ENCODE measurements at regions not wholly inside any gene's neighbourhood (a gene's known extent, or its start where the extent isn't known, plus 50 kb on each side); places are given as distances from the start of the nearest gene placed in this dataset.

DNA sequence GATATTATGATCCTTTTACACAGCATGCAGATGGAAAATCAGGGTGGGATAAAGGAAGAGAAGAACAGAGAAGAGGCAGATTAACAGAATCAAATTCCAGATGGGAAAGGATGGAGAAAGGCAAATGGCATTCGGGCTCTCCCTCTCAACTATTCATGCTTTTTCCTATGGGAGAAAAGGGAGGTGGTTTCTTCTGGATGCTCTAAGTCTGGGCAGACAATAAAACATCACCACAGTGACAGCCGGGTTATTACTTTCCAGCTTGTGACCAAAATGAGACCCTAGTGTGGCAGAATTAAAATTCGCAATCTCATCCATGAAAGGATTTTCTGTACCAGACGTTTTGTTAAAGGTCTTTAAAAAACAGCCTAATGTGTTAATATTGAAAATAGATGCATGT, 440.7 kb downstream of the RND3 start:
- TF ChIP-seq POLR2AphosphoS5 (IDR thresholded peaks at IDR 0.05) (no peak), EP300 (IDR thresholded peaks at IDR 0.05) (no peak), POLR2A (IDR thresholded peaks at IDR 0.05) (no peak)
- TF ChIP-seq, protein P1, sequence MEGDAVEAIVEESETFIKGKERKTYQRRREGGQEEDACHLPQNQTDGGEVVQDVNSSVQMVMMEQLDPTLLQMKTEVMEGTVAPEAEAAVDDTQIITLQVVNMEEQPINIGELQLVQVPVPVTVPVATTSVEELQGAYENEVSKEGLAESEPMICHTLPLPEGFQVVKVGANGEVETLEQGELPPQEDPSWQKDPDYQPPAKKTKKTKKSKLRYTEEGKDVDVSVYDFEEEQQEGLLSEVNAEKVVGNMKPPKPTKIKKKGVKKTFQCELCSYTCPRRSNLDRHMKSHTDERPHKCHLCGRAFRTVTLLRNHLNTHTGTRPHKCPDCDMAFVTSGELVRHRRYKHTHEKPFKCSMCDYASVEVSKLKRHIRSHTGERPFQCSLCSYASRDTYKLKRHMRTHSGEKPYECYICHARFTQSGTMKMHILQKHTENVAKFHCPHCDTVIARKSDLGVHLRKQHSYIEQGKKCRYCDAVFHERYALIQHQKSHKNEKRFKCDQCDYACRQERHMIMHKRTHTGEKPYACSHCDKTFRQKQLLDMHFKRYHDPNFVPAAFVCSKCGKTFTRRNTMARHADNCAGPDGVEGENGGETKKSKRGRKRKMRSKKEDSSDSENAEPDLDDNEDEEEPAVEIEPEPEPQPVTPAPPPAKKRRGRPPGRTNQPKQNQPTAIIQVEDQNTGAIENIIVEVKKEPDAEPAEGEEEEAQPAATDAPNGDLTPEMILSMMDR (IDR thresholded peaks at IDR 0.05), result no peak

Measured in stomach (tissue), 4 donors.